A549 (cell line): ENCODE measurements at regions not wholly inside any gene's neighbourhood (a gene's known extent, or its start where the extent isn't known, plus 50 kb on each side); places are given as distances from the start of the nearest gene placed in this dataset.

Experiments
- ATAC-seq, 2 experiments: fragments of 200-7000 bp in 1 of 2; fragments of >200 bp in 1 of 2; cut with Nextera tagmentation in 1 of 2; cut with Tn5 transposase in 1 of 2; 3 replicates each; pipeline versions ENCODE4 v1.8.0 to v1.9.1; 2018 to 2020; ENCODE audit warnings: mild to moderate bottlenecking in 1 of 2, moderate library complexity in 1 of 2
- CTCF ChIA-PET: fragments of 300-600 bp; sonication (Branson Sonifier 250); formaldehyde crosslinking; extraction: SDS; loops from one replicate; lab custom pipeline; 2021; ENCODE audit warnings: antibody characterized with exemption, inconsistent platforms; lab: Yijun Ruan, JAX
- POLR2A ChIA-PET: fragments of 350-600 bp; formaldehyde crosslinking; extraction: SDS; loops from one replicate; lab custom pipeline; 2021; ENCODE audit warnings: antibody characterized with exemption, inconsistent platforms; lab: Yijun Ruan, JAX
- DNase-seq, 2 experiments: peaks; one replicate each; pipeline versions ENCODE4 v3.0.0 to v3.0.0-alpha.2; 2011 to 2016; ENCODE audit warnings: low read depth in 1 of 2, low spot score in 1 of 2
- FAIRE-seq: peaks from 2 replicates; lab custom pipeline; 2011; peaks lifted over from hg19 to GRCh38; lab: Jason Lieb, UNC
- H3K27ac ChIP-seq, 2 experiments: fragments of >200 bp; sonication (Bioruptor Twin); formaldehyde crosslinking; 3 replicates each; pipeline ENCODE4 v1.5.1; 2016 to 2017
- H3K4me1 ChIP-seq: fragments of >200 bp; sonication (Bioruptor Twin); formaldehyde crosslinking; 3 replicates; pipeline ENCODE4 v1.6.1; 2016
- H3K4me2 ChIP-seq: fragments of >200 bp; sonication (Bioruptor Twin); formaldehyde crosslinking; 3 replicates; pipeline ENCODE4 v1.6.1; 2016
- H3K4me3 ChIP-seq: fragments of >200 bp; sonication (Bioruptor Twin); formaldehyde crosslinking; 3 replicates; pipeline ENCODE4 v1.5.1; 2016
- H3K9me3 ChIP-seq: fragments of >200 bp; sonication (Bioruptor Twin); formaldehyde crosslinking; 3 replicates; pipeline ENCODE4 v1.6.1; 2016
- ATOH8 ChIP-seq: fragments of 250-450 bp; sonication (Bioruptor Pico); IDR thresholded peaks from 2 replicates; pipeline ENCODE4 v1.5.0; 2020; ENCODE audit warnings: low read depth, mild to moderate bottlenecking, moderate library complexity
- BCL3 ChIP-seq: fragments of >200 bp; sonication (Bioruptor Twin); formaldehyde crosslinking; IDR thresholded peaks from 3 replicates; pipeline ENCODE4 v1.6.1; 2016
- BHLHE40 ChIP-seq: IDR thresholded peaks from 2 replicates; pipeline ENCODE4 v1.6.1; 2012; ENCODE audit warnings: low read depth, low read length, inconsistent platforms
- CEBPB ChIP-seq, 2 experiments: fragments of >200 bp in 1 of 2; sonication (Bioruptor Twin) in 1 of 2; formaldehyde crosslinking in 1 of 2; IDR thresholded peaks; 2 replicates each; pipeline ENCODE4 v1.6.1; 2012 to 2016
- E2F6 ChIP-seq: IDR thresholded peaks from 2 replicates; pipeline ENCODE4 v1.6.1; 2012; ENCODE audit warnings: low read depth, borderline replicate concordance
- EHMT2 ChIP-seq: fragments of 200-600 bp; sonication (generic); IDR thresholded peaks from 2 replicates; pipeline ENCODE4 v1.6.1; 2016; ENCODE audit warnings: antibody characterized with exemption, low read depth, mild to moderate bottlenecking, moderate library complexity
- EP300 ChIP-seq, 2 experiments: fragments of >200 bp; sonication (Bioruptor Twin); formaldehyde crosslinking; IDR thresholded peaks; 2 replicates in 1 of 2; 3 replicates in 1 of 2; pipeline ENCODE4 v1.6.1; 2016 to 2017
- FOSB ChIP-seq: fragments of 250-450 bp; sonication (Bioruptor Pico); IDR thresholded peaks from 2 replicates; pipeline ENCODE4 v1.5.0; 2020; ENCODE audit warnings: mild to moderate bottlenecking, moderate library complexity
- FOSL2 ChIP-seq, 2 experiments: fragments of 450-650 bp in 1 of 2; fragments of >200 bp in 1 of 2; sonication (Bioruptor Twin) in 1 of 2; formaldehyde crosslinking; IDR thresholded peaks; 2 replicates each; pipeline versions ENCODE4 v1.5.0 to v1.6.1; 2016 to 2020; ENCODE audit warnings: mild to moderate bottlenecking in 1 of 2, moderate library complexity in 1 of 2
- FOXS1 ChIP-seq: fragments of 250-450 bp; sonication (Bioruptor Pico); IDR thresholded peaks from 2 replicates; pipeline ENCODE4 v1.5.0; 2020; ENCODE audit warnings: mild to moderate bottlenecking, moderate library complexity
- HES2 ChIP-seq: fragments of >200 bp; sonication (Bioruptor Twin); formaldehyde crosslinking; IDR thresholded peaks from 2 replicates; pipeline ENCODE4 v1.6.1; 2016
- HMGXB4 ChIP-seq: fragments of 250-450 bp; sonication (Bioruptor Pico); IDR thresholded peaks from 2 replicates; pipeline ENCODE4 v1.5.0; 2021; ENCODE audit warnings: mild to moderate bottlenecking, moderate library complexity, borderline replicate concordance
- HOXB13 ChIP-seq: fragments of 250-450 bp; sonication (Bioruptor Pico); IDR thresholded peaks from 2 replicates; pipeline ENCODE4 v1.5.0; 2020; ENCODE audit warnings: low read depth, mild to moderate bottlenecking, moderate library complexity
- JUN ChIP-seq, 2 experiments: fragments of >200 bp; sonication (Bioruptor Twin); formaldehyde crosslinking; IDR thresholded peaks; 2 replicates in 1 of 2; 3 replicates in 1 of 2; pipeline ENCODE4 v1.6.1; 2016 to 2017
- JUNB ChIP-seq: fragments of >200 bp; sonication (Bioruptor Twin); formaldehyde crosslinking; IDR thresholded peaks from 2 replicates; pipeline ENCODE4 v1.6.1; 2016
- KDM1A ChIP-seq: fragments of 200-600 bp; sonication (generic); IDR thresholded peaks from 2 replicates; pipeline ENCODE4 v1.6.1; 2016; ENCODE audit warnings: low read depth, mild to moderate bottlenecking
- MAX ChIP-seq: IDR thresholded peaks from 2 replicates; pipeline ENCODE4 v1.6.1; 2012
- NFE2L2 ChIP-seq: fragments of 150-350 bp; conservative IDR thresholded peaks from 2 replicates; pipeline ENCODE4 v1.6.1; 2014; ENCODE audit warnings: low read length
- NR3C1 ChIP-seq: fragments of >200 bp; sonication (Bioruptor Twin); formaldehyde crosslinking; IDR thresholded peaks from 3 replicates; pipeline ENCODE4 v1.6.1; 2017
- PHF8 ChIP-seq: fragments of 200-600 bp; sonication (generic); IDR thresholded peaks from 2 replicates; pipeline ENCODE4 v1.6.1; 2016; ENCODE audit warnings: low read depth, mild to moderate bottlenecking, antibody characterized with exemption, moderate library complexity, borderline replicate concordance
- POLR2AphosphoS2 ChIP-seq: conservative IDR thresholded peaks from 2 replicates; pipeline ENCODE4 v1.6.1; 2012; ENCODE audit warnings: low read length, improper control_type of control experiment, inconsistent platforms
- RAD21 ChIP-seq, 2 experiments: fragments of >200 bp in 1 of 2; sonication (Bioruptor Twin) in 1 of 2; formaldehyde crosslinking in 1 of 2; IDR thresholded peaks in 1 of 2; conservative IDR thresholded peaks in 1 of 2; 2 replicates in 1 of 2; 3 replicates in 1 of 2; pipeline ENCODE4 v1.6.1; 2012 to 2018; ENCODE audit warnings: inconsistent platforms in 1 of 2
- RARB ChIP-seq: fragments of 250-450 bp; sonication (Bioruptor Pico); IDR thresholded peaks from 2 replicates; pipeline ENCODE4 v1.8.0; 2021; ENCODE audit warnings: mild to moderate bottlenecking, moderate library complexity
- RCOR1 ChIP-seq: fragments of 150-350 bp; IDR thresholded peaks from 2 replicates; pipeline ENCODE4 v1.6.1; 2014; ENCODE audit warnings: antibody characterized with exemption, low read length, low read depth
- RNF2 ChIP-seq: fragments of 200-600 bp; sonication (generic); IDR thresholded peaks from 2 replicates; pipeline ENCODE4 v1.6.1; 2016; ENCODE audit warnings: low read depth, mild to moderate bottlenecking, antibody characterized with exemption, moderate library complexity, borderline replicate concordance
- SMC3 ChIP-seq: fragments of >200 bp; sonication (Bioruptor Twin); formaldehyde crosslinking; IDR thresholded peaks from 3 replicates; pipeline ENCODE4 v1.6.1; 2018; ENCODE audit warnings: inconsistent platforms
- SREBF2 ChIP-seq: fragments of 450-650 bp; IDR thresholded peaks from 2 replicates; pipeline ENCODE4 v1.6.1; 2014; ENCODE audit warnings: mild to moderate bottlenecking, moderate library complexity
- ZC3H11A ChIP-seq: fragments of 450-650 bp; IDR thresholded peaks from 2 replicates; pipeline ENCODE4 v1.6.1; 2014; ENCODE audit warnings: antibody characterized with exemption, mild to moderate bottlenecking
- ZFP36 ChIP-seq: fragments of 450-650 bp; IDR thresholded peaks from 2 replicates; pipeline ENCODE4 v1.6.1; 2014; ENCODE audit warnings: borderline replicate concordance; ENCODE audit not compliant: partially characterized antibody
- ZNF302 ChIP-seq: fragments of 250-450 bp; sonication (Bioruptor Pico); IDR thresholded peaks from 2 replicates; pipeline ENCODE4 v1.9.0; 2021; ENCODE audit warnings: inconsistent platforms, mild to moderate bottlenecking, moderate library complexity
- WGBS: methylation state at CpG from one replicate; pipeline ENCODE4 v1.1.6; 2017; ENCODE audit errors: missing lambda C conversion rate; 5-methylcytosine and 5-hydroxymethylcytosine counted together

GRCh38 chr2:147250652-147251356 is 594.0 kb upstream of the ACVR2A start:
- TF ChIP-seq RNF2 (no peak), BCL3 (no peak), ZFP36 (no peak), JUNB (no peak), NFE2L2 (no peak), HOXB13 (CRISPR knock-in tag) (no peak), KDM1A (no peak), ZNF302 (CRISPR knock-in tag) (no peak), POLR2AphosphoS2 (no peak), FOSB (CRISPR knock-in tag) (no peak), MAX (no peak), EP300 (IDR thresholded peaks at IDR 0.05) (no peak), NR3C1 (no peak)
- TF ChIP-seq, all 56 proteins: peak for 0
- no peak for FAIRE-seq
- ATAC-seq, result no peak
- ChIA-PET POLR2A (no interaction called here), CTCF (no interaction called here)
- no peak overlapping the region for H3K27ac ChIP-seq
- H3K4me2 ChIP-seq, result no peak overlapping the region
- no peaks in the 10 kb centered on the region for H3K9me3 ChIP-seq
- H3K4me1 ChIP-seq, result no peaks in the 10 kb centered on the region
- WGBS, result 0% methylated on average over 2 of the region's 2 CpGs
- H3K4me3 ChIP-seq, result no peak overlapping the region
- DNase-seq, result no peak

- H3K4me1 ChIP-seq, result no peaks in the 10 kb centered on the region
- H3K4me3 ChIP-seq, result no peak overlapping the region
- H3K4me2 ChIP-seq, result no peak overlapping the region
- DNase-seq (no peak), FAIRE-seq (no peak), ATAC-seq (no peak)
- H3K9me3 ChIP-seq, result no peaks in the 10 kb centered on the region
- no peak overlapping the region for H3K27ac ChIP-seq
- POLR2A ChIA-PET, result no interaction called here
- TF ChIP-seq RCOR1 (no peak), HOXB13 (CRISPR knock-in tag) (no peak), RNF2 (no peak), CEBPB (IDR thresholded peaks at IDR 0.05) (no peak), FOSL2 (IDR thresholded peaks at IDR 0.05) (no peak), FOSL2 (CRISPR knock-in tag; IDR thresholded peaks at IDR 0.05) (no peak), FOXS1 (no peak), RARB (CRISPR knock-in tag) (no peak), JUN (IDR thresholded peaks at IDR 0.05) (no peak), SMC3 (no peak), PHF8 (no peak), KDM1A (no peak)
- 0% methylated on average over 2 of the region's 2 CpGs for WGBS
- CTCF ChIA-PET, result no interaction called here
These were observed 597.1 kb upstream of the ACVR2A start for GRCh38 chr2:147247749-147248148.

GRCh38 chr2:147242445-147242844 is 602.4 kb upstream of the ACVR2A start:
- no peak for ATAC-seq
- TF ChIP-seq E2F6 (no peak), HMGXB4 (CRISPR knock-in tag) (no peak), RAD21 (conservative IDR thresholded peaks at IDR 0.05 in 1 of 2, IDR thresholded peaks at IDR 0.05 in 1 of 2) (no peak), FOSL2 (IDR thresholded peaks at IDR 0.05) (no peak), FOSL2 (CRISPR knock-in tag; IDR thresholded peaks at IDR 0.05) (no peak), ZC3H11A (no peak), ATOH8 (CRISPR knock-in tag) (no peak), SREBF2 (no peak), BHLHE40 (no peak), EHMT2 (no peak), HES2 (no peak)

More at GRCh38 chr2:147242445-147242844, 602.4 kb upstream of the ACVR2A start:
- no peak for FAIRE-seq
- no peaks in the 10 kb centered on the region for H3K4me1 ChIP-seq
- H3K27ac ChIP-seq, result no peak overlapping the region
- no peaks in the 10 kb centered on the region for H3K9me3 ChIP-seq
- ChIA-PET CTCF (no interaction called here), POLR2A (no interaction called here)
- no peak overlapping the region for H3K4me2 ChIP-seq
- DNase-seq, result no peak
- H3K4me3 ChIP-seq, result no peak overlapping the region
